ENCODE measurements at regions not wholly inside any gene's neighbourhood (a gene's known extent, or its start where the extent isn't known, plus 50 kb on each side); places are given as distances from the start of the nearest gene placed in this dataset.

- Histone ChIP-seq H3K4me3 (no peak overlapping the region), H3K27ac (no peak overlapping the region), H3K4me1 (no peaks in the 10 kb centered on the region), H3K36me3 (no peaks in the 10 kb centered on the region), H3K27me3 (no peaks in the 10 kb centered on the region), H3K9me3 (no peaks in the 10 kb centered on the region)
- intact Hi-C loops (cut with DNase I; ENCODE audit: low total_unique reads): no loop called here
- no peak for TF ChIP-seq CTCF (IDR thresholded peaks at IDR 0.05)
- no peak for TF ChIP-seq POLR2A (IDR thresholded peaks at IDR 0.05)
- no peak for DNase-seq
Observed at GRCh38 chr3:95464346-95464745, 1350.0 kb upstream of the EPHA6 start.

- Histone ChIP-seq H3K4me1 (no peaks in the 10 kb centered on the region), H3K27me3 (no peaks in the 10 kb centered on the region), H3K4me3 (no peak overlapping the region), H3K9me3 (no peaks in the 10 kb centered on the region), H3K36me3 (no peaks in the 10 kb centered on the region), H3K27ac (no peak overlapping the region)
- intact Hi-C loops (cut with DNase I; ENCODE audit: low total_unique reads): no loop called here
- TF ChIP-seq POLR2A (IDR thresholded peaks at IDR 0.05) (no peak), CTCF (IDR thresholded peaks at IDR 0.05) (no peak)
- DNase-seq: no peak
Observed at GRCh38 chr3:95468331-95468730, 1346.1 kb upstream of the EPHA6 start.

GRCh38 chr3:95474338-95474737 lies 1340.1 kb upstream of the EPHA6 start:
- no peak for DNase-seq
- intact Hi-C loops (cut with DNase I; ENCODE audit: low total_unique reads): no loop called here
- H3K4me3 ChIP-seq: no peak overlapping the region
- H3K9me3 ChIP-seq: no peaks in the 10 kb centered on the region
- no peaks in the 10 kb centered on the region for H3K36me3 ChIP-seq
- no peaks in the 10 kb centered on the region for H3K27me3 ChIP-seq
- no peak for TF ChIP-seq CTCF (IDR thresholded peaks at IDR 0.05)
- TF ChIP-seq POLR2A (IDR thresholded peaks at IDR 0.05): no peak
- no peaks in the 10 kb centered on the region for H3K4me1 ChIP-seq
- H3K27ac ChIP-seq: no peak overlapping the region

- TF ChIP-seq POLR2A (IDR thresholded peaks at IDR 0.05): no peak
- Histone ChIP-seq H3K4me3 (no peak overlapping the region), H3K27ac (no peak overlapping the region), H3K27me3 (no peaks in the 10 kb centered on the region), H3K4me1 (no peaks in the 10 kb centered on the region), H3K9me3 (no peaks in the 10 kb centered on the region), H3K36me3 (no peaks in the 10 kb centered on the region)
- intact Hi-C loops (cut with DNase I; ENCODE audit: low total_unique reads): no loop called here
- no peak for DNase-seq
Observed at GRCh38 chr3:95476534-95476933, 1337.9 kb upstream of the EPHA6 start.

- intact Hi-C loops (cut with DNase I; ENCODE audit: low total_unique reads): no loop called here
- no peak overlapping the region for H3K4me3 ChIP-seq
Observed at GRCh38 chr3:95506174-95506573, 1308.2 kb upstream of the EPHA6 start.

More at GRCh38 chr3:95506174-95506573, 1308.2 kb upstream of the EPHA6 start:
- TF ChIP-seq CTCF (IDR thresholded peaks at IDR 0.05) (no peak), POLR2A (IDR thresholded peaks at IDR 0.05) (no peak)
- Histone ChIP-seq H3K4me1 (no peaks in the 10 kb centered on the region), H3K9me3 (no peaks in the 10 kb centered on the region), H3K27me3 (no peaks in the 10 kb centered on the region), H3K36me3 (no peaks in the 10 kb centered on the region), H3K27ac (no peak overlapping the region)
- DNase-seq: no peak
